HEK293 (cell line): ENCODE measurements at regions not wholly inside any gene's neighbourhood (a gene's known extent, or its start where the extent isn't known, plus 50 kb on each side); places are given as distances from the start of the nearest gene placed in this dataset.

Experiments
- CTCF ChIA-PET: fragments of 350-600 bp; formaldehyde crosslinking; extraction: SDS; loops from one replicate; lab custom pipeline; 2021; ENCODE audit warnings: antibody characterized with exemption; lab: Yijun Ruan, JAX
- POLR2A ChIA-PET: fragments of 300-600 bp; formaldehyde crosslinking; extraction: SDS; loops from one replicate; lab custom pipeline; 2020; ENCODE audit warnings: antibody characterized with exemption, inconsistent platforms; lab: Yijun Ruan, JAX
- H3K27ac ChIP-seq: fragments of 200-500 bp; sonication (Bioruptor generic); 2 replicates; pipeline ENCODE4 v1.5.1; 2014; ENCODE audit warnings: low read depth, low read length, control low read depth, inconsistent platforms; ENCODE audit errors: extremely low read depth
- H3K36me3 ChIP-seq, 2 experiments: fragments of 200-500 bp in 1 of 2; sonication (Bioruptor generic) in 1 of 2; 1 replicate in 1 of 2; 2 replicates in 1 of 2; pipeline ENCODE4 v1.5.1; 2014 to 2017; ENCODE audit warnings: inconsistent platforms in 2 of 2, low read length in 2 of 2; ENCODE audit not compliant: control insufficient read depth in 2 of 2, insufficient read depth in 1 of 2
- H3K4me1 ChIP-seq: fragments of 200-500 bp; sonication (Bioruptor generic); 2 replicates; pipeline ENCODE4 v1.5.1; 2014; ENCODE audit warnings: mild to moderate bottlenecking, low read length, inconsistent platforms; ENCODE audit not compliant: control insufficient read depth, insufficient read depth
- H3K4me3 ChIP-seq: 2 replicates; pipeline ENCODE4 v1.5.1; 2011; ENCODE audit warnings: low read depth, mild to moderate bottlenecking, control low read depth, low read length, moderate library complexity
- H3K9me3 ChIP-seq: fragments of 200-500 bp; sonication (Bioruptor generic); 2 replicates; pipeline ENCODE4 v1.5.1; 2014; ENCODE audit warnings: low read depth, low read length, inconsistent platforms; ENCODE audit not compliant: control insufficient read depth, insufficient read depth
- ATF2 ChIP-seq: fragments of 450-650 bp; formaldehyde crosslinking; IDR thresholded peaks from 2 replicates; pipeline ENCODE4 v1.5.1; 2016; ENCODE audit warnings: missing biosample characterization, missing genetic modification characterization, low read depth
- GLI2 ChIP-seq: fragments of 450-650 bp; formaldehyde crosslinking; IDR thresholded peaks from 2 replicates; pipeline ENCODE4; 2017; ENCODE audit warnings: missing biosample characterization, missing genetic modification characterization, low read depth, borderline replicate concordance
- GLIS2 ChIP-seq: fragments of 450-650 bp; formaldehyde crosslinking; IDR thresholded peaks from 2 replicates; pipeline ENCODE4 v1.5.1; 2016; ENCODE audit warnings: missing biosample characterization, missing genetic modification characterization
- KLF16 ChIP-seq: fragments of 450-650 bp; formaldehyde crosslinking; IDR thresholded peaks from 2 replicates; pipeline ENCODE4 v1.5.1; 2017; ENCODE audit warnings: missing biosample characterization, missing genetic modification characterization
- KLF17 ChIP-seq: fragments of 450-650 bp; formaldehyde crosslinking; IDR thresholded peaks from 2 replicates; pipeline ENCODE4 v1.5.1; 2016; ENCODE audit warnings: missing biosample characterization, missing genetic modification characterization
- KLF8 ChIP-seq: fragments of 450-650 bp; formaldehyde crosslinking; IDR thresholded peaks from 2 replicates; pipeline ENCODE4 v1.5.1; 2016; ENCODE audit warnings: missing biosample characterization, missing genetic modification characterization
- SCRT2 ChIP-seq: fragments of 450-650 bp; formaldehyde crosslinking; IDR thresholded peaks from 2 replicates; pipeline ENCODE4 v1.5.1; 2016; ENCODE audit warnings: missing biosample characterization, missing genetic modification characterization
- TRIM28 ChIP-seq: IDR thresholded peaks from 2 replicates; pipeline ENCODE4 v1.6.1; 2011; ENCODE audit warnings: low read length, control low read depth, borderline replicate concordance
- YY2 ChIP-seq: fragments of 450-650 bp; formaldehyde crosslinking; IDR thresholded peaks from 2 replicates; pipeline ENCODE4 v1.5.1; 2016; ENCODE audit warnings: missing biosample characterization, missing genetic modification characterization
- ZBTB1 ChIP-seq: fragments of 450-650 bp; formaldehyde crosslinking; IDR thresholded peaks from 2 replicates; pipeline ENCODE4 v1.5.1; 2016; ENCODE audit warnings: missing biosample characterization, missing genetic modification characterization
- ZBTB44 ChIP-seq: fragments of 450-650 bp; IDR thresholded peaks from 2 replicates; pipeline ENCODE4 v1.5.1; 2018; ENCODE audit warnings: missing biosample characterization, mild to moderate bottlenecking, missing genetic modification characterization
- ZBTB48 ChIP-seq: fragments of 450-650 bp; formaldehyde crosslinking; IDR thresholded peaks from 2 replicates; pipeline ENCODE4 v1.5.1; 2016; ENCODE audit warnings: missing biosample characterization, missing genetic modification characterization
- ZBTB6 ChIP-seq: fragments of 450-650 bp; formaldehyde crosslinking; IDR thresholded peaks from 2 replicates; pipeline ENCODE4 v1.5.1; 2017; ENCODE audit warnings: missing biosample characterization, missing genetic modification characterization
- ZBTB7A ChIP-seq: fragments of 450-650 bp; formaldehyde crosslinking; IDR thresholded peaks from 2 replicates; pipeline ENCODE4 v1.5.1; 2016; ENCODE audit warnings: low read depth, missing biosample characterization, missing genetic modification characterization
- ZBTB8A ChIP-seq: fragments of 450-650 bp; formaldehyde crosslinking; IDR thresholded peaks from 2 replicates; pipeline ENCODE4 v1.5.1; 2016; ENCODE audit warnings: missing biosample characterization, missing genetic modification characterization
- ZFP3 ChIP-seq: fragments of 450-650 bp; formaldehyde crosslinking; IDR thresholded peaks from 2 replicates; pipeline ENCODE4 v1.5.1; 2016; ENCODE audit warnings: low read depth, missing biosample characterization, missing genetic modification characterization
- ZNF112 ChIP-seq: fragments of 450-650 bp; formaldehyde crosslinking; IDR thresholded peaks from 2 replicates; pipeline ENCODE4 v1.5.0; 2017; ENCODE audit warnings: missing biosample characterization, missing genetic modification characterization
- ZNF121 ChIP-seq: fragments of 450-650 bp; formaldehyde crosslinking; IDR thresholded peaks from 2 replicates; pipeline ENCODE4 v1.5.1; 2016; ENCODE audit warnings: missing biosample characterization, missing genetic modification characterization
- ZNF138 ChIP-seq: fragments of 450-650 bp; formaldehyde crosslinking; IDR thresholded peaks from 2 replicates; pipeline ENCODE4 v1.5.1; 2016; ENCODE audit warnings: missing biosample characterization, missing genetic modification characterization, borderline replicate concordance
- ZNF2 ChIP-seq: fragments of 450-650 bp; formaldehyde crosslinking; IDR thresholded peaks from 2 replicates; pipeline ENCODE4 v1.5.1; 2016; ENCODE audit warnings: missing biosample characterization, missing genetic modification characterization
- ZNF211 ChIP-seq: fragments of 450-650 bp; formaldehyde crosslinking; IDR thresholded peaks from 2 replicates; pipeline ENCODE4 v1.5.1; 2016; ENCODE audit warnings: low read depth, missing biosample characterization, missing genetic modification characterization
- ZNF214 ChIP-seq: fragments of 450-650 bp; formaldehyde crosslinking; IDR thresholded peaks from 2 replicates; pipeline ENCODE4 v1.5.1; 2017; ENCODE audit warnings: missing biosample characterization, mild to moderate bottlenecking, missing genetic modification characterization, borderline replicate concordance
- ZNF341 ChIP-seq: fragments of 450-650 bp; formaldehyde crosslinking; IDR thresholded peaks from 2 replicates; pipeline ENCODE4; 2016; ENCODE audit warnings: low read depth, missing biosample characterization, missing genetic modification characterization
- ZNF530 ChIP-seq: fragments of 450-650 bp; formaldehyde crosslinking; IDR thresholded peaks from 2 replicates; pipeline ENCODE4 v1.5.1; 2016; ENCODE audit warnings: low read depth, missing biosample characterization, missing genetic modification characterization
- ZNF548 ChIP-seq: fragments of 450-650 bp; formaldehyde crosslinking; IDR thresholded peaks from 2 replicates; pipeline ENCODE4 v1.5.1; 2016; ENCODE audit warnings: missing biosample characterization, missing genetic modification characterization
- ZNF549 ChIP-seq: fragments of 450-650 bp; IDR thresholded peaks from 2 replicates; pipeline ENCODE4 v1.5.1; 2018; ENCODE audit warnings: missing biosample characterization, missing genetic modification characterization, mild to moderate bottlenecking, inconsistent platforms, moderate library complexity
- ZNF639 ChIP-seq: fragments of 450-650 bp; formaldehyde crosslinking; IDR thresholded peaks from 2 replicates; pipeline ENCODE4 v1.5.1; 2016; ENCODE audit warnings: missing biosample characterization, missing genetic modification characterization
- ZNF701 ChIP-seq: fragments of 450-650 bp; formaldehyde crosslinking; IDR thresholded peaks from 2 replicates; pipeline ENCODE4 v1.5.1; 2016; ENCODE audit warnings: missing biosample characterization, missing genetic modification characterization
- ZNF830 ChIP-seq: fragments of 450-650 bp; IDR thresholded peaks from 2 replicates; pipeline ENCODE4 v1.5.0; 2018; ENCODE audit warnings: missing biosample characterization, missing genetic modification characterization, low read depth, mild to moderate bottlenecking, moderate library complexity

GRCh38 chr10:16231734-16232435 lies 204.9 kb upstream of the PTER start (continued):
- TF ChIP-seq ZNF639 (tag by site-specific recombination) (no peak), ZNF214 (tag by site-specific recombination) (no peak), ZNF121 (tag by site-specific recombination) (no peak), TRIM28 (no peak), ZNF341 (tag by site-specific recombination) (no peak), ZNF2 (tag by site-specific recombination) (no peak), ZBTB1 (tag by site-specific recombination) (no peak), ZBTB8A (tag by site-specific recombination) (no peak), ZBTB6 (tag by site-specific recombination) (no peak), KLF8 (tag by site-specific recombination) (no peak)

- H3K36me3 ChIP-seq, result no peaks in the 10 kb centered on the region
- no peaks in the 10 kb centered on the region for H3K4me1 ChIP-seq
- TF ChIP-seq ZNF548 (tag by site-specific recombination) (no peak), YY2 (no peak), SCRT2 (tag by site-specific recombination) (no peak), ZNF138 (tag by site-specific recombination) (no peak), GLI2 (no peak), KLF16 (tag by site-specific recombination) (no peak), ATF2 (tag by site-specific recombination) (no peak), ZBTB44 (tag by site-specific recombination) (no peak), ZBTB7A (tag by site-specific recombination) (no peak), ZNF830 (no peak), GLIS2 (tag by site-specific recombination) (no peak), ZNF549 (tag by site-specific recombination) (no peak), ZFP3 (tag by site-specific recombination) (no peak), ZBTB48 (no peak), ZNF701 (tag by site-specific recombination) (no peak), ZNF211 (tag by site-specific recombination) (no peak), ZNF530 (tag by site-specific recombination) (no peak), KLF17 (no peak), ZNF112 (tag by site-specific recombination) (no peak)
- CTCF ChIA-PET, result no interaction called here
- POLR2A ChIA-PET, result no interaction called here
- no peaks in the 10 kb centered on the region for H3K9me3 ChIP-seq
- H3K4me3 ChIP-seq, result no peak overlapping the region
- no peak overlapping the region for H3K27ac ChIP-seq
Observed at GRCh38 chr10:16232441-16232840, 204.4 kb upstream of the PTER start.
